PC-3 (cell line): ENCODE measurements at regions not wholly inside any gene's neighbourhood (a gene's known extent, or its start where the extent isn't known, plus 50 kb on each side); places are given as distances from the start of the nearest gene placed in this dataset.

Experiments used
- ATAC-seq: fragments of 200-7000 bp; cut with Tn5 transposase; 2 replicates; pipeline ENCODE4 v1.9.1; 2020; ENCODE audit warnings: mild to moderate bottlenecking, moderate library complexity
- BruUV-seq: library from RNA; stranded (reverse); fragments of 400-500 nt; replicated peaks from 2 replicates; lab custom pipeline; 2021; lab: Mats Ljungman, UMichigan
- CTCF ChIA-PET: fragments of 300-600 bp; sonication (Branson Sonifier 250); formaldehyde crosslinking; loops from one replicate; lab custom pipeline; 2022; ENCODE audit warnings: antibody characterized with exemption; lab: Charles Lee
- POLR2A ChIA-PET: fragments of 300-600 bp; sonication (Branson Sonifier 250); formaldehyde crosslinking; loops from one replicate; lab custom pipeline; 2022; ENCODE audit warnings: antibody characterized with exemption; ENCODE audit not compliant: unreplicated experiment; lab: Charles Lee
- DNase-seq: peaks from one replicate; pipeline ENCODE4 v3.0.0-alpha.2; 2015
- H2AFZ ChIP-seq: fragments of 300-600 bp; sonication (generic); 2 replicates; pipeline ENCODE4 v1.6.0; 2016; ENCODE audit warnings: antibody characterized with exemption, low read length
- H3F3A ChIP-seq: fragments of 300-600 bp; sonication (generic); one replicate; pipeline ENCODE4 v1.6.0; 2017; ENCODE audit warnings: antibody characterized with exemption, low read length, control low read depth, mild to moderate bottlenecking; ENCODE audit not compliant: unreplicated experiment
- H3K27ac ChIP-seq: fragments of 300-600 bp; sonication (generic); 2 replicates; pipeline ENCODE4 v1.5.1; 2016; ENCODE audit warnings: mild to moderate bottlenecking, low read length
- H3K27me3 ChIP-seq: fragments of 300-600 bp; sonication (generic); 2 replicates; pipeline ENCODE4 v1.6.1; 2016; ENCODE audit warnings: low read length, mixed read lengths
- H3K36me3 ChIP-seq: fragments of 300-600 bp; sonication (generic); 2 replicates; pipeline ENCODE4 v1.6.1; 2016; ENCODE audit warnings: low read depth, mixed run types, low read length, mixed read lengths
- H3K4me1 ChIP-seq: fragments of 300-600 bp; sonication (generic); 2 replicates; pipeline ENCODE4 v1.5.1; 2016; ENCODE audit warnings: low read length; ENCODE audit not compliant: insufficient read depth
- H3K4me2 ChIP-seq: fragments of 300-600 bp; sonication (generic); 2 replicates; pipeline ENCODE4 v1.6.0; 2016; ENCODE audit warnings: low read length
- H3K4me3 ChIP-seq: fragments of 300-600 bp; sonication (generic); 2 replicates; pipeline ENCODE4 v1.5.1; 2016; ENCODE audit warnings: mild to moderate bottlenecking, low read length, mixed read lengths
- H3K79me2 ChIP-seq: fragments of 300-600 bp; sonication (generic); 2 replicates; pipeline ENCODE4 v1.6.1; 2017; ENCODE audit warnings: low read length, mixed read lengths
- H3K9ac ChIP-seq: fragments of 300-600 bp; sonication (generic); 2 replicates; pipeline ENCODE4 v1.6.0; 2016; ENCODE audit warnings: mild to moderate bottlenecking, low read length
- H3K9me2 ChIP-seq: fragments of 300-600 bp; sonication (generic); replicated peaks from 2 replicates; pipeline ENCODE4 v1.6.1; 2016; ENCODE audit warnings: mixed run types, low read length, mixed read lengths
- H3K9me3 ChIP-seq: fragments of 300-600 bp; sonication (generic); 2 replicates; pipeline ENCODE4 v1.6.1; 2016; ENCODE audit warnings: low read length, mixed read lengths
- H4K20me1 ChIP-seq: fragments of 300-600 bp; sonication (generic); 2 replicates; pipeline ENCODE4 v1.6.1; 2016; ENCODE audit warnings: low read length, mixed read lengths
- EZH2 ChIP-seq: fragments of 300-600 bp; sonication (generic); IDR thresholded peaks from one replicate; pipeline ENCODE4 v1.6.1; 2017; ENCODE audit warnings: antibody characterized with exemption, mild to moderate bottlenecking, low read length; ENCODE audit not compliant: unreplicated experiment
- EZH2phosphoT487 ChIP-seq: fragments of 300-600 bp; sonication (generic); IDR thresholded peaks from 2 replicates; pipeline ENCODE4 v1.6.1; 2018; ENCODE audit warnings: mild to moderate bottlenecking, antibody characterized with exemption, low read length, borderline replicate concordance
- intact Hi-C: fragments of 100-400 bp; cut with micrococcal nuclease; formaldehyde crosslinking; loops from 2 replicates; pipeline ENCODE4 v1.9.0; 2023
- TF ChIP-seq, protein P1 (sequence below): fragments of 300-600 bp; sonication (generic); conservative IDR thresholded peaks from 2 replicates; pipeline ENCODE4 v1.5.1; 2017; ENCODE audit warnings: antibody characterized with exemption, low read depth, mild to moderate bottlenecking, low read length

DNA sequence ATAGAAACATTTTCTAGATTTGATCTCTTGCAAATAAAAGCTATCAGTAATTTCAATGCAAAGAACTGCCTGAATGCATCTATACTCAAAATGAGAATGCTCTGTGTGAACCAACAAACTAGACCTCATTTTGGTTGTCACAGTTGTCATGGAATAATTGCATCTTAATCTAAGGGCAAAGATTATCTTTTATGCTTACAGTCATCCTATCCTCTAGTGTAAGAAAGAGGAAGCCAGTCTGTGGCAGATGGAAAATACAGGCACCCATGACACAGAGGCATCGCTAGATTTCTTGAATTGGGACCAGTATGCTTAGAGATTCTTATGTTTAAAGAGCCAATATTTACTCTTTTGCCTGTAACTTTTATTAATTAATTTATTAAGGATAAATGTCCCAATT is 95.0 kb downstream of the MACIR start:
- Histone ChIP-seq H3K27me3 (no peaks in the 10 kb centered on the region), H3K27ac (no peak overlapping the region), H3K36me3 (no peaks in the 10 kb centered on the region), H3K4me3 (no peak overlapping the region), H3K4me2 (no peak overlapping the region), H3K9me2 (no peaks in the 10 kb centered on the region), H3K79me2 (no peaks in the 10 kb centered on the region), H3K9me3 (no peaks in the 10 kb centered on the region), H4K20me1 (no peaks in the 10 kb centered on the region), H3K4me1 (peaks cover 10% of the 10 kb centered on the region), H2AFZ (no peak overlapping the region), H3F3A (no peaks in the 10 kb centered on the region), H3K9ac (no peak overlapping the region)
- TF ChIP-seq EZH2phosphoT487 (no peak), EZH2 (no peak)
- TF ChIP-seq, protein P1, sequence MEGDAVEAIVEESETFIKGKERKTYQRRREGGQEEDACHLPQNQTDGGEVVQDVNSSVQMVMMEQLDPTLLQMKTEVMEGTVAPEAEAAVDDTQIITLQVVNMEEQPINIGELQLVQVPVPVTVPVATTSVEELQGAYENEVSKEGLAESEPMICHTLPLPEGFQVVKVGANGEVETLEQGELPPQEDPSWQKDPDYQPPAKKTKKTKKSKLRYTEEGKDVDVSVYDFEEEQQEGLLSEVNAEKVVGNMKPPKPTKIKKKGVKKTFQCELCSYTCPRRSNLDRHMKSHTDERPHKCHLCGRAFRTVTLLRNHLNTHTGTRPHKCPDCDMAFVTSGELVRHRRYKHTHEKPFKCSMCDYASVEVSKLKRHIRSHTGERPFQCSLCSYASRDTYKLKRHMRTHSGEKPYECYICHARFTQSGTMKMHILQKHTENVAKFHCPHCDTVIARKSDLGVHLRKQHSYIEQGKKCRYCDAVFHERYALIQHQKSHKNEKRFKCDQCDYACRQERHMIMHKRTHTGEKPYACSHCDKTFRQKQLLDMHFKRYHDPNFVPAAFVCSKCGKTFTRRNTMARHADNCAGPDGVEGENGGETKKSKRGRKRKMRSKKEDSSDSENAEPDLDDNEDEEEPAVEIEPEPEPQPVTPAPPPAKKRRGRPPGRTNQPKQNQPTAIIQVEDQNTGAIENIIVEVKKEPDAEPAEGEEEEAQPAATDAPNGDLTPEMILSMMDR, result no peak
- no peak for DNase-seq
- intact Hi-C loops, result no loop called here
- no TSS peak for BruUV-seq
- POLR2A ChIA-PET, result no interaction called here
- ATAC-seq, result no peak
- CTCF ChIA-PET, result no interaction called here

DNA sequence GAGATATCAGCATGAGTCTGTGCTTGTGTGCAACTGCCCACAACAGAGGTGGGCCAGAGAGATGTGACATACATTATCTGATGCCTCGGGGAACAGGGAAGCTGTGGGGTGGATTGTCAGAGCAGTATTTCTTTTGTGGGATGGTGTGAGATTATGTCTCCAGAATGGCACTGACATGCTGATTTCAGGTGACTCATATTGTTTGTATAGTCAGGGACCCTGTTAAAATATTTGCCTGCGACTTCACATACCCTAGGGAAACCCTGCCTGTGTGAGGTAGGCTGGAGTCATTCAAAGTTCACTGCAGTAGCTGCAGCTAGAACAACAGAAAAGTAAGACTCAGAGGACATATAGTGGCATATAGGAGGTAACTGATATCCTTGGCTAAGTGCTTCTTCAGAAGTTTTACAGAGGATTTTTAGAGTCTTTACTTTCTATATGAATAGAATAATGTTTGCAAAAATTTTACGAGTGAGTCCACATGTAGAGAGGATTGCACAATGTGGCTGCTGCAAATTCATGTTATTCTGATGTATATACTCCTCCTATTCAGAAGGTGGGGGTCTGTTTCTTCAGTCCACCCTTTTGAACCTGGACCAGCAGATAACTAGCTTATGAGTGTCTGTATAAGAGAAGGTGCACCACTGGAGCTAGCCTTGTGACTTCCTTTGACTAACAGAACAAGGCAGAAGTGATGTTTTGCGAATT is 89.3 kb downstream of the MACIR start:
- Histone ChIP-seq H3K4me2 (peak overlapping the region; percentile 57), H3K4me3 (peak overlapping the region; percentile 8; the same call in 1 of the 2 replicates), H3K27me3 (no peaks in the 10 kb centered on the region), H3K9ac (0 out of 2 replicates have a peak overlapping the region, but pooled peaks have one; percentile 0), H2AFZ (peak overlapping the region; percentile 17), H3K27ac (peak overlapping the region; percentile 58), H3K9me3 (no peaks in the 10 kb centered on the region), H3K4me1 (peaks cover 21% of the 10 kb centered on the region), H3K79me2 (no peaks in the 10 kb centered on the region), H4K20me1 (no peaks in the 10 kb centered on the region), H3K36me3 (no peaks in the 10 kb centered on the region), H3K9me2 (no peaks in the 10 kb centered on the region), H3F3A (no peaks in the 10 kb centered on the region)
- BruUV-seq, result no TSS peak
- DNase-seq (peak; percentile 89), ATAC-seq (peak; percentile 96)
- intact Hi-C loops, result no loop called here
- POLR2A ChIA-PET, result no interaction called here
- CTCF ChIA-PET, result no interaction called here
- TF ChIP-seq EZH2phosphoT487 (no peak), EZH2 (no peak)
- TF ChIP-seq, protein P1, result no peak

DNA sequence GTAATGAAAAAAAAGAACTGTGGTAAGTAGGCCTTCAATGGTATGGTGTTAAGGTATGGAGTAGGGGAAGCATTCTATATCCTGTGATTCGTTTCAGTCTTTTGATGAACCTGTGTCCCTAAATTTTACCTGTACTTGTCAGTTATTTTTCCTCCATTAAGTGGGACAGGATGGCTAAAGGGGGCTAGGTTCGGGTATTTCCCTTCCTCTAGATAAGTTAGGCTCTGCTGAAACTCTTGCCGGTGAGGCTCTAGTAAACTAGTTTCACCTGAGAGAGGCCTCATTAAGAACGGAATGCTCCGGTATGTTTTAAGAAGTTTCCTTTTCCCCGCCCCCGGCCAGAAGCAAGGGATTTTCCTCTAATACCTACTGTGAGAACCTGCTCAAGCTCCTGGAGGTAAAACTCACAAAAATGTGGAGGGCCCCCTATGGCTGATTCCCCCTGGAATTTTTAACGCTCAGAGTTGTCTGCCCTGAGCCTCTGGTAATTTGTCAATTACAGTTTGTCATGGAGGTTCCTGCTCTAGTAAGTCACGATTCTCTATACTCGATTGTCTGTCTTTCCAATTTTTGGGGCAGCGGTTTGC is 87.7 kb downstream of the MACIR start:
- ChIA-PET CTCF (interaction anchor here (0.6 kb wide), 1 partner anchor 12 kb away, joined by 3 read pairs; no protein-coding TSS in a partner anchor), POLR2A (no interaction called here)
- Histone ChIP-seq H3K9me2 (no peaks in the 10 kb centered on the region), H3K4me2 (no peak overlapping the region), H3K36me3 (no peaks in the 10 kb centered on the region), H4K20me1 (no peaks in the 10 kb centered on the region), H3K27ac (no peak overlapping the region), H3K27me3 (no peaks in the 10 kb centered on the region), H3F3A (no peaks in the 10 kb centered on the region), H3K9ac (no peak overlapping the region), H3K4me3 (no peak overlapping the region), H3K9me3 (no peaks in the 10 kb centered on the region), H3K79me2 (no peaks in the 10 kb centered on the region), H2AFZ (no peak overlapping the region), H3K4me1 (peaks cover 21% of the 10 kb centered on the region)
- TF ChIP-seq EZH2phosphoT487 (no peak), EZH2 (no peak)
- TF ChIP-seq, protein P1, result no peak
- ATAC-seq, result no peak
- DNase-seq, result no peak
- intact Hi-C loops, result no loop called here
- BruUV-seq, result no TSS peak
